GM12891 (cell line): ENCODE measurements at regions not wholly inside any gene's neighbourhood (a gene's known extent, or its start where the extent isn't known, plus 50 kb on each side); places are given as distances from the start of the nearest gene placed in this dataset.
A peak's percentile ranks its signal among the peaks of the same experiment; 100 is the strongest.

Source experiments
- DNase-seq: peaks from one replicate; pipeline ENCODE4 v3.0.0; 2011; ENCODE audit warnings: low spot score; ENCODE audit not compliant: insufficient read length
- FAIRE-seq: peaks from 2 replicates; lab custom pipeline; 2011; peaks lifted over from hg19 to GRCh38; lab: Jason Lieb, UNC
- PAX5 ChIP-seq: IDR thresholded peaks from 2 replicates; pipeline ENCODE4 v1.6.1; 2011; ENCODE audit warnings: low read length, moderate library complexity, mild to moderate bottlenecking; ENCODE audit not compliant: insufficient read depth, severe bottlenecking
- POLR2A ChIP-seq: IDR thresholded peaks from 2 replicates; pipeline ENCODE4 v1.6.1; 2011; ENCODE audit warnings: low read depth, low read length, control low read depth
- POLR2AphosphoS5 ChIP-seq: IDR thresholded peaks from 2 replicates; pipeline ENCODE4 v1.6.1; 2011; ENCODE audit warnings: low read depth, low read length, control low read depth
- POU2F2 ChIP-seq: IDR thresholded peaks from 2 replicates; pipeline ENCODE4 v1.6.1; 2011; ENCODE audit warnings: low read depth, mild to moderate bottlenecking, control low read depth, low read length, moderate library complexity
- SPI1 ChIP-seq: IDR thresholded peaks from 2 replicates; pipeline ENCODE4 v1.6.1; 2011; ENCODE audit warnings: low read depth, low read length, control low read depth
- TAF1 ChIP-seq: IDR thresholded peaks from 2 replicates; pipeline ENCODE4 v1.6.1; 2011; ENCODE audit warnings: low read depth, low read length, control low read depth

DNA sequence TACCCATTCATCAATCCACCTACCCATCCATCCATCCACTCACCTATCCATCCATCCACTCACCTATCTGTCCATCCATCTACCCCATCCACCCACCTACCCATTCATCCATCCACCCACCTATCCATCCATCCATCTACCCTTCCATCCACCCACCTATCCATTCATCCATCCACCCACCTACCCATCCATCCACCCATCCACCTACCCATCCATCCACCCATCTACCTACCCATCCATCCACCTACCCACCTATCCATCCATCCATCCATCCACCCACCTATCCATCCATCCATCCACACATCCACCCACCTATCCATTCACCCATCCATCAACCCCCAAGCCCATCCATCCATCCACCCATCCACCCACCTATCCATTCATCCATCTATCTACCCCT lies 267.1 kb downstream of the MRTFB start:
- DNase-seq = no peak
- peak; percentile 41 for FAIRE-seq
- no peak for TF ChIP-seq POLR2AphosphoS5
- no peak for TF ChIP-seq POLR2A
- no peak for TF ChIP-seq PAX5
- no peak for TF ChIP-seq POU2F2

DNA sequence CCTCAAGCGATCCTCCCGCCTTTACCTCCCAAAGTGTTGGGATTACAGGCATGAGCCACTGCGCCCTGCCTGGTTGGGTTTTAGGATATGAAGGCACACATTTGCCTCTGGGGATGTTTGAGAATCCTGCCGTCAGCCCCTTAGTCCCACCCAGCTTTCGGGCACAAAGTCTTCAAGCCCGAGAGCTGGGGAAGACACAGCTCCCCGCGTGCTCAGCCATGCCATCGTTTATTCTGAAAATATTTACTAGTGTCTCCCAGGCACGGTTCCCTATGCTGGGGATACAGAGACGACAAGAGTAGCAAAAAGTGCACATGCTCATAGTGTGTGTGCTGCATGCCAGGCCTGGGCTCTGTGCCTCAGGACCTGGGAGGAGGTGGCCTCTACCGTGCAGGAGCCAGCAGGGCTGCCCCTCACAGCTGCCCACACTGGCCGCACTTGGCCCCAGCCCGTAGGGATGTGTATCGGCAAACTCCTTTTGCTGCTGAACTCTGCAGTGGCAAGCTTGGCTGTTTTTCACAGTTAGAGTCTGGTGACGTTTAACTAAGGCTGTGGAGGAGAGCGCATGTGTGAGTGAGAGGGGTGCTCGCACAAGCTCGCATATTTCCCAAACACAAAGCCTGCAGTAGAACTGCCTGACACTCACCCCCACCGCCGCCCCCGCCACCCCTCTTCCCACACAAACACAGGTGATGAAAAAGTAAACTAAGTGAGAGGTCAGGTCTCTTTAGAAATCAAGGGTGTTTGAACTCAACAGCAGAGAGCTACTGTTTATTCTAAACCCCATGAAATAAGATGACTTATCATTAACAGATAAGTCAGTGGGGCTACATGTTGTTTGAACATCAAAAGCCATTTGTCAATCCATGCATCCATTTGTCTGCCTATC lies 266.4 kb downstream of the MRTFB start:
- TF ChIP-seq POLR2A = no peak
- TF ChIP-seq POLR2AphosphoS5 = no peak
- TF ChIP-seq PAX5 = no peak
- TF ChIP-seq POU2F2 = no peak
- TF ChIP-seq TAF1 = no peak
- TF ChIP-seq SPI1 = no peak
- FAIRE-seq (no peak), DNase-seq (no peak)

DNA sequence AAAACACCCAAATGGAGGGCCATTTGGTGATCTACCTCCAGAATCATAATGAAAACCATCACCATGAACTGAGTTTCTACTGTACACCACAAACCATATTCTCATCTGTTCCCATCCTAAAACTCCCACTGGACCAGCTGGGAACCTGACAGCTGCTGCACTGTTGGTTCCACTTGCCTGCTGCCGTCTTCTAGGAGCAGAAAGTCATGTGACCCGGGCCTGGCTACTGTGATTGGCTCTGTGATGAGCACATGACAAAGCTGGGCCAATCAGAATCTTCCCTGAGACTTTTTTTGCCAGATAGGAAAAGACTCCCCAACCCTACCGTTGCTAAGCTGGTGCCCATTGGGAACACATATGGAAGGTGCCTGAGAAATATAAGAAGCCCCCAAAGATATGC lies 264.2 kb downstream of the MRTFB start:
- TF ChIP-seq POU2F2 = no peak
- peak; percentile 37 for TF ChIP-seq PAX5
- no peak for FAIRE-seq
- DNase-seq = no peak

DNA sequence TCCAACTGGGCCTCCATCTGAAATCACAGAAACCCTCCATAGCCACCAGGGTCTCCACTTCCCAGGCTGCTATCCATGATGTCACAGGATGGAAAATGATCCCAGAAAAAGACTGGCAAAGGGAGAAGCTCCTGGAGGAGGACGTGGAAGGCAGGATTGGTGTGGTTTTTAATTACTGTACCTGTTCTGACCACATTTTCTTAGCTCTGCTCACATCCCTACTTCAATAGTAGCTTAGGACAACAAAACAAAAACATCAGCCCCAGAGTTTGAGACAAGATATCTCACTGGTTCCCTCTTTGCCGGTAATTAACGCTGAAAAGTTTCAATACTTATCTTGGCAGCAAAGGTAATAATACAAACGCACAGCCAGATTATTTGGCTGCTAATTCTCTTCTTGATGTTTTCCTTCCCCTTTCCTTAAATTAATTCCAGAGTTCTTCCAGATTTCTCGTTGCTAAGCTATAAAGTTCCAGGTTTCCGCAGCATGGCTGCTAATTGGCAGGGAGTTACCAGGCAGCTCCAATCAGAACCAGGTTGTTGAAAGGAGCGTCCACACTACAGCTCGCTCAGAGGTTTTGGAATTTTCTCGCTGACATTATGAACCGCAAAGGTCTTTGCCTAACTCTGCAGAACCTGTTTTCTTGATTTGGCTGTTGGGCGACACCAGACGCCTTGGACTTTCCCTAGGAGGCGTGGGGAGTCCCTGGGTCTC lies 263.4 kb downstream of the MRTFB start:
- no peak for FAIRE-seq
- no peak for DNase-seq
- no peak for TF ChIP-seq PAX5
- TF ChIP-seq SPI1 = no peak
- no peak for TF ChIP-seq POLR2AphosphoS5
- TF ChIP-seq TAF1 = no peak
- TF ChIP-seq POLR2A = no peak
- no peak for TF ChIP-seq POU2F2

DNA sequence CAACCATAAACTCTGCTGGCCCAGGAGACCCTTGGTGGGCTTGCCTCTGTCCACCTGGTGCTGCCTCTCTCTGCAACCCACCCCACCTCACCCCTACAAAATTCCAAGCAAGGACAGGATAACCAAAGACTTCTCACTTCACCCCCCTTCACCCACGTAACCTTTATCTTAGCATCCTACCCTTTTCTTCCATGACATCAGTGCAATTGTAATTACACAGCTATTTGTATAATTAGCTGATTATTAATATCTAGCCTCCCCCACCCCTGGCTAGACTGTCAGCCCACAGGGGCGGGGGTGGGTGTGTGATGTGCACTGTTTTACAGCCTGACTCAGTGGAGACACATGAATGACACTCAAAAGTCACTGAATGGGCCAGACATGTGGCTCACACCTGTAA lies 262.2 kb downstream of the MRTFB start:
- TF ChIP-seq POLR2AphosphoS5 (no peak), POLR2A (no peak), POU2F2 (no peak), PAX5 (no peak), SPI1 (no peak), TAF1 (no peak)
- FAIRE-seq (no peak), DNase-seq (no peak)

DNA sequence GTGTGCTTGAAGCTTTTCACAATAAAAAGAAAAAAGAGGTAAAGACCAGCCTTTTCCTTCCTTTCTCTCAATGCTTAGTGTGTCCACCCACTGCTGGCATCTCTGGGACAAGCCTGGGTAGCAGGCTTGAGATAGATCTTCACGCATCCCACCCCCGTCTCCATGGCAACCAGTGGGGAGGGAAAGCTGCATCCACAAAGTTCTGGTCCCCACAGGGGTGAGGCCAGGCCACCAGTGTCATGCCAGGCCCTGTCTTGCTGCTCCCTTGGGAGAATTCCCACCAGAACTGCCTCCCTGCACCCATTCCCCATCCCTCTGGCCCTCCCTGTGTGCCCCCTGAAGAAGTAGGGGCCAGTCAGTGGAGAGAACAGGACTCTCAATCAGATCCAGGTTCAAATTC lies 259.9 kb downstream of the MRTFB start:
- peak; percentile 54; the same call in 1 of the 2 replicates for TF ChIP-seq POLR2A
- TF ChIP-seq SPI1 = no peak
- TF ChIP-seq POLR2AphosphoS5 = 0 out of 2 replicates have a peak, but pooled peaks have one; percentile 56
- no peak for FAIRE-seq
- no peak for DNase-seq

DNA sequence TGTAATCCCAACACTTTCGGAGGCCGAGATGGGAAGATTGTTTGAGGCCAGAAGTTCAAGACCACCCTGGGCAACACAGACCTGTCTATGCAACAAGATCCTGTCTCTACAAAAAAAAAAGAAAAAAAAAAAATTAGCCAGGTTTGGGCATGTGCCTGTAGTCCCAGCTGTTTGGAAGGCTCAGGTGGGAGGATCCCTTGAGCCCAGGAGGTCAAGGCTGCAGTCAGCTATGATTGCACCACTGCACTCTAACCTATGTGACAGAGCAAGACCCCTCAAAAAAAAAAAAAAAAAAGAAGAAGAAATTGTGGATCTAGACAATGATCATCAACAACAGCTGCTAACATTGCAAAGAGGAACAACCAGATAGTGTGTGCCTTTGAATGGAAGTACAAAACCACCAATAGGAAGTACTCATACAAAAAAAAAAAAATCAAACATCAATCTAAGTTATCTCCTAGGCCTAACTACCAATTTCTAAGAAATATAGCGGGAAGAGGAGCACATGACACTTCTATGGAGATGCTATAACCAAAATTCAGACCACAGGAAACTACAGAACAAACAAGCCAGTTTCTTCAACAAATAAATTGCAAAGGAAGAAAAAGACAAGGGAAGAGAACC lies 258.7 kb downstream of the MRTFB start:
- FAIRE-seq (no peak), DNase-seq (no peak)
- TF ChIP-seq SPI1 (no peak), POLR2A (0 out of 2 replicates have a peak, but pooled peaks have one; percentile 18)

DNA sequence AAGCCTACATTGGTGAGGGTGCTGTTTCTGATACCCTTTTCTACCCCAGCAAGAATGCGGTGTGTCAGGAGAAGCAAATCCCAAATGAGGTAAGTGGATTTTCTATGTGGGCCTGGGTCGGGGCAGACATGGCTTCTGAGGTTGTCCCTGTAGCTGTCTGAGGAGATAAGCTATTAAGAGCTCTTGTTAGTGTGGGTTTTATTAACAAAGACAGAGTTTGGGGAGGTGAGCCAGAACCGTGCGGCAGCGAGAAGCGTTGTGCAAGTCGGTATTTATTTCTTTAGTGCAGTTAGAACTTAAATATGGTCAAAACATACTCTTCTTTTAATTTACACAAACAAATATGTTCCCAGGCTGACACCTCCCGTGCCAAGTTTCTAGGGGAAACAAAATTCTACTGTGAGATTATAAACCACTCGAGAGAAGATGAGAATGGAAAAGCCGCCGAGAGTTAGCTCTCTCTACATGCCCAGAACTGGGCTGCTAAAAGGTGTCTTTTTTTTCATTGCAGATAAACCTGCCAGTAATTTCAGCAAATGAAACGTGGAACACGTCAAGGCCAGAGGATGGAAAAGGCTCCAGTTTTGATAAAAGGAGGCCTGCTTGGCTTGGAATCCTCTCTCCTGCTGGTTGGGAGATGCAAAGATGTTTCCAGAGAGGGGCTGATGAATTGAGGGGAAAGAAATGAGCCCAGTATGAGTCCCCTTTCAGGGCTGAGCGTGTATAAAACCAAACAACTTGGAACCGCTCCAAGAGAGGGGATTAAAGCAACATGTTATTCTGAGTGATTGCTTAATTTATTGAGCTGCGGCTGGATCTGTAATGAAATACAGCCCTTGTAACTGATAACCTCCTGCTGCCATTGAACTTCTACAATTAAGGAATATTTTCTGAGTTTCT lies 254.6 kb downstream of the MRTFB start:
- no peak for TF ChIP-seq POLR2AphosphoS5
- TF ChIP-seq POLR2A = no peak
- TF ChIP-seq SPI1 = no peak
- no peak for TF ChIP-seq PAX5
- FAIRE-seq (no peak), DNase-seq (no peak)

DNA sequence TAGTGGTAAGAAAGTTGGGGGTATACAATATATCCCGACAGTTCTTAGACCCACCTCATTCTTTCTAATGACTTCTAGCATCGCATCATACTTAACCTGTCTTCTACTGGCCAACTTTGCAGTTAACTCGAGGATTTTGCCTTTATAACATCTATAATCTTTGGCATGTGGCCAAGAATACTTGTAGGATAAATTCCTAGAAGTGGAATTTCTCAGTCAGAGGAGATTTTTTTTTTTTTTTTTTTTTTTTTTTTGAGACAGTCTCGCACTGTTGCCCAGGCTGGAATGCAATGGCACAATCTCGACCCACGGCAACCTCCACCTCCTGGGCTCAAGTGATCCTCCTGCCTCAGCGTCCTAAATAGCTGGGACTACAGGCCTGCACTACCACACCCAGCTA lies 253.5 kb downstream of the MRTFB start:
- DNase-seq = no peak
- FAIRE-seq = no peak
- TF ChIP-seq POLR2AphosphoS5 = no peak
- no peak for TF ChIP-seq POU2F2
- TF ChIP-seq TAF1 = no peak
- TF ChIP-seq POLR2A = no peak
- no peak for TF ChIP-seq PAX5
- TF ChIP-seq SPI1 = no peak
